CD14-positive monocyte (primary cell): ENCODE measurements at regions not wholly inside any gene's neighbourhood (a gene's known extent, or its start where the extent isn't known, plus 50 kb on each side); places are given as distances from the start of the nearest gene placed in this dataset.

Experiments
- DNase-seq, 3 donors: peaks; one replicate each; pipeline ENCODE4 v3.0.0-alpha.2; 2011 to 2022
- H2AFZ ChIP-seq: 2 replicates; pipeline ENCODE4 v1.6.0; 2012; ENCODE audit warnings: mild to moderate bottlenecking, low read depth, low read length, inconsistent platforms; ENCODE audit not compliant: insufficient read depth, poor library complexity, severe bottlenecking
- H3K27ac ChIP-seq, 2 donors: 1 replicate in 1 of 2; 2 replicates in 1 of 2; pipeline ENCODE4 v1.5.1; 2012 to 2013; ENCODE audit warnings: low read length in 2 of 2, control low read depth in 1 of 2, inconsistent platforms in 1 of 2, low read depth in 1 of 2, mild to moderate bottlenecking in 1 of 2
- H3K27me3 ChIP-seq, 2 donors: one replicate each; pipeline versions ENCODE4 v1.6.0 to v1.6.1; 2011 to 2013; ENCODE audit warnings: low read length in 2 of 2; ENCODE audit not compliant: control insufficient read depth in 2 of 2, insufficient read depth in 2 of 2
- H3K36me3 ChIP-seq, 2 donors: replicated peaks in 1 of 2; 1 replicate in 1 of 2; 2 replicates in 1 of 2; pipeline versions ENCODE4 v1.5.1 to v1.6.1; 2012 to 2013; ENCODE audit warnings: low read length in 2 of 2, control low read depth in 1 of 2, inconsistent platforms in 1 of 2, mild to moderate bottlenecking in 1 of 2; ENCODE audit not compliant: insufficient read depth in 2 of 2, control insufficient read depth in 1 of 2
- H3K4me1 ChIP-seq, 2 donors: 1 replicate in 1 of 2; 2 replicates in 1 of 2; pipeline versions ENCODE4 v1.5.1 to v1.6.1; 2012 to 2013; ENCODE audit warnings: low read length in 2 of 2, control low read depth in 1 of 2, inconsistent platforms in 1 of 2, mild to moderate bottlenecking in 1 of 2, moderate library complexity in 1 of 2; ENCODE audit not compliant: insufficient read depth in 2 of 2, control insufficient read depth in 1 of 2
- H3K4me2 ChIP-seq: replicated peaks from 2 replicates; pipeline ENCODE3; 2012; ENCODE audit warnings: low read length, moderate library complexity, mild to moderate bottlenecking; ENCODE audit not compliant: poor library complexity, severe bottlenecking; ENCODE audit errors: extremely low read depth
- H3K4me3 ChIP-seq, 3 experiments: fragments of 200-600 bp in 1 of 3; sonication (generic) in 1 of 3; replicated peaks in 1 of 3; 1 replicate in 2 of 3; 2 replicates in 1 of 3; pipeline ENCODE4 v1.5.1; 2011 to 2013; ENCODE audit warnings: low read length in 3 of 3, mild to moderate bottlenecking in 3 of 3, control low read depth in 2 of 3, low read depth in 2 of 3, inconsistent platforms in 1 of 3, moderate library complexity in 1 of 3
- H3K79me2 ChIP-seq: 2 replicates; pipeline ENCODE4 v1.6.0; 2012; ENCODE audit warnings: mild to moderate bottlenecking, control low read depth, inconsistent platforms, low read length, moderate library complexity; ENCODE audit not compliant: insufficient read depth
- H3K9ac ChIP-seq: 2 replicates; pipeline ENCODE4 v1.6.0; 2017; ENCODE audit warnings: low read length, mild to moderate bottlenecking; ENCODE audit not compliant: insufficient read depth, poor library complexity, severe bottlenecking
- H3K9me3 ChIP-seq, 2 donors: replicated peaks in 1 of 2; 1 replicate in 1 of 2; 2 replicates in 1 of 2; pipeline versions ENCODE4 v1.5.1 to v1.6.1; 2012 to 2013; ENCODE audit warnings: low read length in 2 of 2, control low read depth in 1 of 2; ENCODE audit not compliant: control insufficient read depth in 1 of 2, insufficient read depth in 1 of 2
- H4K20me1 ChIP-seq: 2 replicates; pipeline ENCODE4 v1.6.0; 2012; ENCODE audit warnings: mild to moderate bottlenecking, low read length, control low read depth, moderate library complexity; ENCODE audit not compliant: insufficient read depth
- H3K27ac Mint-ChIP-seq, 7 donors: one replicate each; pipeline ENCODE4 v1.8.0; 2020; ENCODE audit warnings: mild to moderate bottlenecking in 7 of 7, mixed read lengths in 7 of 7, moderate library complexity in 6 of 7, inconsistent platforms in 2 of 7
- H3K27me3 Mint-ChIP-seq, 3 donors: one replicate each; pipeline ENCODE4 v1.8.0; 2021 to 2022; ENCODE audit warnings: low read depth in 3 of 3, mild to moderate bottlenecking in 3 of 3, mixed read lengths in 3 of 3, moderate library complexity in 3 of 3, inconsistent platforms in 1 of 3
- H3K36me3 Mint-ChIP-seq, 2 donors: one replicate each; pipeline ENCODE4 v1.8.0; 2020; ENCODE audit warnings: mixed read lengths in 2 of 2, inconsistent platforms in 1 of 2, mild to moderate bottlenecking in 1 of 2
- H3K4me1 Mint-ChIP-seq: one replicate; pipeline ENCODE4 v1.8.0; 2020; ENCODE audit warnings: mild to moderate bottlenecking, mixed read lengths
- H3K4me3 Mint-ChIP-seq, 2 donors: one replicate each; pipeline ENCODE4 v1.8.0; 2020; ENCODE audit warnings: mild to moderate bottlenecking in 2 of 2, mixed read lengths in 2 of 2, moderate library complexity in 1 of 2
- H3K9me3 Mint-ChIP-seq, 7 donors: one replicate each; pipeline ENCODE4 v1.8.0; 2020 to 2022; ENCODE audit warnings: mixed read lengths in 7 of 7, mild to moderate bottlenecking in 6 of 7, moderate library complexity in 6 of 7, inconsistent platforms in 2 of 7
- CTCF ChIP-seq: fragments of 200-600 bp; IDR thresholded peaks from one replicate; pipeline ENCODE4 v1.8.0; 2022; ENCODE audit warnings: antibody characterized with exemption, mild to moderate bottlenecking
- WGBS: methylation state at CpG from one replicate; pipeline ENCODE4 v1.1.5; 2013; ENCODE audit warnings: missing lambda C conversion rate; ENCODE audit not compliant: insufficient coverage; 5-methylcytosine and 5-hydroxymethylcytosine counted together
- intact Hi-C, 2 donors: fragments of 100-400 bp; cut with micrococcal nuclease; formaldehyde crosslinking; loops; one replicate each; pipeline versions ENCODE4 v1.15.0 to v1.15.1; 2023

- H3K36me3 Mint-ChIP-seq, result no peaks in the 10 kb centered on the region
- no peaks in the 10 kb centered on the region for H3K9me3 Mint-ChIP-seq
- Histone ChIP-seq H3K36me3 (no peaks in the 10 kb centered on the region), H3K79me2 (no peaks in the 10 kb centered on the region), H3K9me3 (no peaks in the 10 kb centered on the region), H3K27me3 (no peaks in the 10 kb centered on the region), H4K20me1 (no peaks in the 10 kb centered on the region), H3K27ac (no peak overlapping the region), H3K4me2 (no peak overlapping the region), H3K4me3 (no peak overlapping the region), H3K4me1 (no peaks in the 10 kb centered on the region), H2AFZ (no peak overlapping the region), H3K9ac (no peak overlapping the region)
- intact Hi-C loops, result no loop called here
- DNase-seq, result no peak
- H3K4me3 Mint-ChIP-seq, result no peak overlapping the region
- no peak overlapping the region for H3K27ac Mint-ChIP-seq
- H3K4me1 Mint-ChIP-seq, result peaks cover 1% of the 10 kb centered on the region
- 84% methylated on average over 4 of the region's 4 CpGs for WGBS
- no peak for TF ChIP-seq CTCF
- peaks cover 5 to 12% (median 5%) of the 10 kb centered on the region in 3 donors for H3K27me3 Mint-ChIP-seq
These were observed 60.3 kb upstream of the CHRNA7 start for GRCh38 chr15:31970007-31970406.

GRCh38 chr15:31973197-31973596 is 57.1 kb upstream of the CHRNA7 start:
- H3K27me3 Mint-ChIP-seq, result peaks cover 8 to 23% (median 12%) of the 10 kb centered on the region in 3 donors
- H3K9me3 Mint-ChIP-seq, result peaks cover 0 to 2% (median 0%) of the 10 kb centered on the region in 7 donors
- no peak overlapping the region for H3K4me3 Mint-ChIP-seq
- TF ChIP-seq CTCF, result no peak
- Histone ChIP-seq H3K79me2 (no peaks in the 10 kb centered on the region), H3K4me1 (peaks cover 0 to 9% of the 10 kb centered on the region in 2 donors), H3K36me3 (no peaks in the 10 kb centered on the region), H4K20me1 (no peaks in the 10 kb centered on the region), H3K27ac (no peak overlapping the region), H3K4me3 (no peak overlapping the region), H3K9ac (no peak overlapping the region), H3K4me2 (no peak overlapping the region), H2AFZ (no peak overlapping the region), H3K9me3 (no peaks in the 10 kb centered on the region), H3K27me3 (peaks cover 0 to 3% of the 10 kb centered on the region in 2 donors)
- no peak overlapping the region for H3K27ac Mint-ChIP-seq
- 93% methylated on average over 7 of the region's 10 CpGs for WGBS
- intact Hi-C loops, result no loop called here
- peaks cover 9% of the 10 kb centered on the region for H3K4me1 Mint-ChIP-seq
- DNase-seq, result no peak
- no peaks in the 10 kb centered on the region for H3K36me3 Mint-ChIP-seq
